ENCODE measurements at regions not wholly inside any gene's neighbourhood (a gene's known extent, or its start where the extent isn't known, plus 50 kb on each side); places are given as distances from the start of the nearest gene placed in this dataset.

- Histone ChIP-seq H3K9me3 (ENCODE audit: insufficient read depth, low read length) (no peaks in the 10 kb centered on the region), H2AFZ (ENCODE audit: low read depth, low read length, severe bottlenecking) (no peak overlapping the region), H3K27ac (ENCODE audit: low read depth, low read length) (no peak overlapping the region), H4K20me1 (ENCODE audit: low read depth, low read length) (no peaks in the 10 kb centered on the region), H3K27me3 (ENCODE audit: low read length) (no peaks in the 10 kb centered on the region), H3K4me3 (ENCODE audit: insufficient read depth, low read length, poor library complexity, severe bottlenecking) (no peak overlapping the region), H3K9me2 (replicated peaks; ENCODE audit: insufficient read depth, low read length) (no peaks in the 10 kb centered on the region), H3K9ac (ENCODE audit: low read length) (no peak overlapping the region), H3K36me3 (ENCODE audit: low read length) (no peaks in the 10 kb centered on the region), H3K4me2 (ENCODE audit: low read depth, low read length, poor library complexity, severe bottlenecking) (no peak overlapping the region), H3K79me2 (ENCODE audit: insufficient read depth, low read length) (no peaks in the 10 kb centered on the region), H3F3A (ENCODE audit: insufficient read depth) (no peaks in the 10 kb centered on the region)
- no peak for TF ChIP-seq CTCF (IDR thresholded peaks at IDR 0.05; ENCODE audit: insufficient read depth, low read length, poor library complexity, severe bottlenecking)
- no peak for TF ChIP-seq EZH2phosphoT487 (conservative IDR thresholded peaks at IDR 0.05; ENCODE audit: low read length)
Observed at GRCh38 chr7:52851547-52851946, 183.9 kb upstream of the POM121L12 start.

GRCh38 chr7:52843436-52843835 is 192.0 kb upstream of the POM121L12 start:
- no peaks in the 10 kb centered on the region for H3K36me3 ChIP-seq (ENCODE audit: low read length)
- no peak overlapping the region for H3K9ac ChIP-seq (ENCODE audit: low read length)
- no peak overlapping the region for H3K27ac ChIP-seq (ENCODE audit: low read depth, low read length)
- H3F3A ChIP-seq (ENCODE audit: insufficient read depth), result no peaks in the 10 kb centered on the region
- H3K9me2 ChIP-seq (replicated peaks; ENCODE audit: insufficient read depth, low read length), result no peaks in the 10 kb centered on the region
- no peaks in the 10 kb centered on the region for H4K20me1 ChIP-seq (ENCODE audit: low read depth, low read length)
- H3K9me3 ChIP-seq (ENCODE audit: insufficient read depth, low read length), result no peaks in the 10 kb centered on the region
- no peaks in the 10 kb centered on the region for H3K79me2 ChIP-seq (ENCODE audit: insufficient read depth, low read length)
- no peak overlapping the region for H2AFZ ChIP-seq (ENCODE audit: low read depth, low read length, severe bottlenecking)
- TF ChIP-seq CTCF (IDR thresholded peaks at IDR 0.05; ENCODE audit: insufficient read depth, low read length, poor library complexity, severe bottlenecking) (no peak), EZH2phosphoT487 (conservative IDR thresholded peaks at IDR 0.05; ENCODE audit: low read length) (no peak)
- H3K27me3 ChIP-seq (ENCODE audit: low read length), result no peaks in the 10 kb centered on the region
- H3K4me2 ChIP-seq (ENCODE audit: low read depth, low read length, poor library complexity, severe bottlenecking), result no peak overlapping the region
- H3K4me3 ChIP-seq (ENCODE audit: insufficient read depth, low read length, poor library complexity, severe bottlenecking), result no peak overlapping the region

GRCh38 chr7:52842202-52842900 is 193.1 kb upstream of the POM121L12 start:
- Histone ChIP-seq H3F3A (ENCODE audit: insufficient read depth) (no peaks in the 10 kb centered on the region), H3K9ac (ENCODE audit: low read length) (no peak overlapping the region)

More at GRCh38 chr7:52842202-52842900, 193.1 kb upstream of the POM121L12 start:
- Histone ChIP-seq H3K4me2 (ENCODE audit: low read depth, low read length, poor library complexity, severe bottlenecking) (no peak overlapping the region), H3K27me3 (ENCODE audit: low read length) (no peaks in the 10 kb centered on the region), H3K9me2 (replicated peaks; ENCODE audit: insufficient read depth, low read length) (no peaks in the 10 kb centered on the region), H2AFZ (ENCODE audit: low read depth, low read length, severe bottlenecking) (no peak overlapping the region), H4K20me1 (ENCODE audit: low read depth, low read length) (no peaks in the 10 kb centered on the region), H3K9me3 (ENCODE audit: insufficient read depth, low read length) (no peaks in the 10 kb centered on the region), H3K79me2 (ENCODE audit: insufficient read depth, low read length) (no peaks in the 10 kb centered on the region), H3K36me3 (ENCODE audit: low read length) (no peaks in the 10 kb centered on the region), H3K27ac (ENCODE audit: low read depth, low read length) (no peak overlapping the region), H3K4me3 (ENCODE audit: insufficient read depth, low read length, poor library complexity, severe bottlenecking) (no peak overlapping the region)
- TF ChIP-seq EZH2phosphoT487 (conservative IDR thresholded peaks at IDR 0.05; ENCODE audit: low read length) (no peak), CTCF (IDR thresholded peaks at IDR 0.05; ENCODE audit: insufficient read depth, low read length, poor library complexity, severe bottlenecking) (no peak)
